ACC112 (cell line): ENCODE measurements at regions not wholly inside any gene's neighbourhood (a gene's known extent, or its start where the extent isn't known, plus 50 kb on each side); places are given as distances from the start of the nearest gene placed in this dataset.

Experiments used
- H2AFZ ChIP-seq: fragments of 200-600 bp; sonication (generic); one replicate; pipeline ENCODE4 v1.6.0; 2017; ENCODE audit warnings: antibody characterized with exemption, low read length; ENCODE audit not compliant: unreplicated experiment
- H3K27ac ChIP-seq: fragments of 200-600 bp; sonication (generic); 2 replicates; pipeline ENCODE4 v1.5.1; 2014; ENCODE audit warnings: low read depth, mild to moderate bottlenecking, antibody characterized with exemption, low read length, moderate library complexity
- H3K27me3 ChIP-seq: fragments of 200-600 bp; sonication (generic); 2 replicates; pipeline ENCODE4 v1.6.1; 2014; ENCODE audit warnings: mild to moderate bottlenecking, antibody characterized with exemption, low read length, moderate library complexity, mixed read lengths; ENCODE audit not compliant: insufficient read depth
- H3K36me3 ChIP-seq: fragments of 200-600 bp; sonication (generic); 2 replicates; pipeline ENCODE4 v1.6.1; 2016; ENCODE audit warnings: mild to moderate bottlenecking, antibody characterized with exemption, low read length, moderate library complexity, mixed read lengths; ENCODE audit not compliant: insufficient read depth
- H3K4me1 ChIP-seq: fragments of 200-600 bp; sonication (generic); one replicate; pipeline ENCODE4 v1.6.1; 2016; ENCODE audit warnings: low read length, mixed read lengths; ENCODE audit not compliant: insufficient read depth, unreplicated experiment, control insufficient read depth
- H3K4me3 ChIP-seq: fragments of 200-600 bp; sonication (generic); 2 replicates; pipeline ENCODE4 v1.5.1; 2014; ENCODE audit warnings: mild to moderate bottlenecking, low read depth, low read length
- H3K79me2 ChIP-seq: fragments of 200-600 bp; sonication (generic); one replicate; pipeline ENCODE4 v1.6.0; 2016; ENCODE audit warnings: low read length; ENCODE audit not compliant: control insufficient read depth, unreplicated experiment, insufficient read depth

GRCh38 chr1:230591678-230592077, 50.6 kb upstream of the COG2 start:
- Histone ChIP-seq H3K27ac (no peak overlapping the region), H3K36me3 (no peaks in the 10 kb centered on the region), H3K4me3 (no peak overlapping the region), H3K4me1 (no peaks in the 10 kb centered on the region), H2AFZ (no peak overlapping the region), H3K27me3 (peaks cover 24% of the 10 kb centered on the region), H3K79me2 (no peaks in the 10 kb centered on the region)

- Histone ChIP-seq H3K27ac (no peak overlapping the region), H3K36me3 (no peaks in the 10 kb centered on the region), H3K79me2 (no peaks in the 10 kb centered on the region), H2AFZ (no peak overlapping the region), H3K27me3 (peaks cover 24% of the 10 kb centered on the region), H3K4me1 (no peaks in the 10 kb centered on the region), H3K4me3 (no peak overlapping the region)
Observed at GRCh38 chr1:230589951-230590350, 52.3 kb upstream of the COG2 start.

- Histone ChIP-seq H3K27me3 (peaks cover 25% of the 10 kb centered on the region), H3K36me3 (no peaks in the 10 kb centered on the region), H3K27ac (no peak overlapping the region), H3K4me3 (no peak overlapping the region), H2AFZ (no peak overlapping the region), H3K4me1 (no peaks in the 10 kb centered on the region), H3K79me2 (no peaks in the 10 kb centered on the region)
Observed at GRCh38 chr1:230588323-230588746, 53.9 kb upstream of the COG2 start.

GRCh38 chr1:230587061-230587460, 55.2 kb upstream of the COG2 start:
- no peak overlapping the region for H3K4me3 ChIP-seq
- peaks cover 23% of the 10 kb centered on the region for H3K27me3 ChIP-seq
- H3K79me2 ChIP-seq = no peaks in the 10 kb centered on the region
- H3K4me1 ChIP-seq = no peaks in the 10 kb centered on the region
- H3K36me3 ChIP-seq = no peaks in the 10 kb centered on the region
- H2AFZ ChIP-seq = no peak overlapping the region
- H3K27ac ChIP-seq = no peak overlapping the region

- Histone ChIP-seq H3K4me1 (no peaks in the 10 kb centered on the region), H3K4me3 (no peak overlapping the region), H3K36me3 (no peaks in the 10 kb centered on the region), H3K27ac (no peak overlapping the region), H2AFZ (no peak overlapping the region), H3K27me3 (peaks cover 27% of the 10 kb centered on the region), H3K79me2 (no peaks in the 10 kb centered on the region)
Observed at GRCh38 chr1:230584660-230585059, 57.6 kb upstream of the COG2 start.

- no peak overlapping the region for H3K27ac ChIP-seq
Observed at GRCh38 chr1:230581446-230582079, 60.7 kb upstream of the COG2 start.

GRCh38 chr1:230578616-230579015, 63.7 kb upstream of the COG2 start:
- peaks cover 40% of the 10 kb centered on the region for H3K27me3 ChIP-seq
- no peak overlapping the region for H3K27ac ChIP-seq
- no peak overlapping the region for H2AFZ ChIP-seq
- H3K36me3 ChIP-seq = no peaks in the 10 kb centered on the region
- no peaks in the 10 kb centered on the region for H3K79me2 ChIP-seq
- no peak overlapping the region for H3K4me3 ChIP-seq
- no peaks in the 10 kb centered on the region for H3K4me1 ChIP-seq

More at GRCh38 chr1:230581446-230582079, 60.7 kb upstream of the COG2 start:
- no peak overlapping the region for H3K4me3 ChIP-seq
- H3K36me3 ChIP-seq = no peaks in the 10 kb centered on the region
- no peaks in the 10 kb centered on the region for H3K4me1 ChIP-seq
- H2AFZ ChIP-seq = no peak overlapping the region
- no peaks in the 10 kb centered on the region for H3K79me2 ChIP-seq
- H3K27me3 ChIP-seq = peaks cover 38% of the 10 kb centered on the region

GRCh38 chr1:230577537-230577936, 64.7 kb upstream of the COG2 start:
- no peaks in the 10 kb centered on the region for H3K79me2 ChIP-seq
- peaks cover 35% of the 10 kb centered on the region for H3K27me3 ChIP-seq
- no peak overlapping the region for H2AFZ ChIP-seq
- no peaks in the 10 kb centered on the region for H3K4me1 ChIP-seq
- H3K36me3 ChIP-seq = no peaks in the 10 kb centered on the region
- H3K4me3 ChIP-seq = no peak overlapping the region
- H3K27ac ChIP-seq = no peak overlapping the region

GRCh38 chr1:230575886-230576500, 66.3 kb upstream of the COG2 start:
- Histone ChIP-seq H3K27ac (no peak overlapping the region), H3K4me1 (no peaks in the 10 kb centered on the region), H3K27me3 (peaks cover 21% of the 10 kb centered on the region), H3K36me3 (no peaks in the 10 kb centered on the region), H2AFZ (no peak overlapping the region), H3K79me2 (no peaks in the 10 kb centered on the region), H3K4me3 (no peak overlapping the region)

GRCh38 chr1:230574502-230574901, 67.8 kb upstream of the COG2 start:
- H3K36me3 ChIP-seq = no peaks in the 10 kb centered on the region
- H2AFZ ChIP-seq = no peak overlapping the region
- no peak overlapping the region for H3K27ac ChIP-seq

GRCh38 chr1:230573658-230574057, 68.6 kb upstream of the COG2 start:
- Histone ChIP-seq H2AFZ (no peak overlapping the region), H3K4me3 (no peak overlapping the region), H3K79me2 (no peaks in the 10 kb centered on the region), H3K36me3 (no peaks in the 10 kb centered on the region), H3K4me1 (no peaks in the 10 kb centered on the region), H3K27me3 (peaks cover 32% of the 10 kb centered on the region; the same call in 1 of the 2 replicates), H3K27ac (no peak overlapping the region)

More at GRCh38 chr1:230574502-230574901, 67.8 kb upstream of the COG2 start:
- Histone ChIP-seq H3K4me1 (no peaks in the 10 kb centered on the region), H3K27me3 (peaks cover 29% of the 10 kb centered on the region; the same call in 1 of the 2 replicates), H3K4me3 (no peak overlapping the region), H3K79me2 (no peaks in the 10 kb centered on the region)
